ENCODE measurements at regions not wholly inside any gene's neighbourhood (a gene's known extent, or its start where the extent isn't known, plus 50 kb on each side); places are given as distances from the start of the nearest gene placed in this dataset.

GRCh38 chr15:62342959-62343358 lies 177.9 kb upstream of the C2CD4B start:
- no peak for TF ChIP-seq CTCF (IDR thresholded peaks at IDR 0.05; ENCODE audit: insufficient read depth, low read depth, low read length)
- no peak for TF ChIP-seq EZH2 (IDR thresholded peaks at IDR 0.05; ENCODE audit: insufficient read depth, low read length)
